PC-3 (cell line): ENCODE measurements at regions not wholly inside any gene's neighbourhood (a gene's known extent, or its start where the extent isn't known, plus 50 kb on each side); places are given as distances from the start of the nearest gene placed in this dataset.

Experiments
- ATAC-seq: fragments of 200-7000 bp; cut with Tn5 transposase; 2 replicates; pipeline ENCODE4 v1.9.1; 2020; ENCODE audit warnings: mild to moderate bottlenecking, moderate library complexity
- BruUV-seq: library from RNA; stranded (reverse); fragments of 400-500 nt; replicated peaks from 2 replicates; lab custom pipeline; 2021; lab: Mats Ljungman, UMichigan
- CTCF ChIA-PET: fragments of 300-600 bp; sonication (Branson Sonifier 250); formaldehyde crosslinking; loops from one replicate; lab custom pipeline; 2022; ENCODE audit warnings: antibody characterized with exemption; lab: Charles Lee
- POLR2A ChIA-PET: fragments of 300-600 bp; sonication (Branson Sonifier 250); formaldehyde crosslinking; loops from one replicate; lab custom pipeline; 2022; ENCODE audit warnings: antibody characterized with exemption; ENCODE audit not compliant: unreplicated experiment; lab: Charles Lee
- DNase-seq: peaks from one replicate; pipeline ENCODE4 v3.0.0-alpha.2; 2015
- H2AFZ ChIP-seq: fragments of 300-600 bp; sonication (generic); 2 replicates; pipeline ENCODE4 v1.6.0; 2016; ENCODE audit warnings: antibody characterized with exemption, low read length
- H3F3A ChIP-seq: fragments of 300-600 bp; sonication (generic); one replicate; pipeline ENCODE4 v1.6.0; 2017; ENCODE audit warnings: antibody characterized with exemption, low read length, control low read depth, mild to moderate bottlenecking; ENCODE audit not compliant: unreplicated experiment
- H3K27ac ChIP-seq: fragments of 300-600 bp; sonication (generic); 2 replicates; pipeline ENCODE4 v1.5.1; 2016; ENCODE audit warnings: mild to moderate bottlenecking, low read length
- H3K27me3 ChIP-seq: fragments of 300-600 bp; sonication (generic); 2 replicates; pipeline ENCODE4 v1.6.1; 2016; ENCODE audit warnings: low read length, mixed read lengths
- H3K36me3 ChIP-seq: fragments of 300-600 bp; sonication (generic); 2 replicates; pipeline ENCODE4 v1.6.1; 2016; ENCODE audit warnings: low read depth, mixed run types, low read length, mixed read lengths
- H3K4me1 ChIP-seq: fragments of 300-600 bp; sonication (generic); 2 replicates; pipeline ENCODE4 v1.5.1; 2016; ENCODE audit warnings: low read length; ENCODE audit not compliant: insufficient read depth
- H3K4me2 ChIP-seq: fragments of 300-600 bp; sonication (generic); 2 replicates; pipeline ENCODE4 v1.6.0; 2016; ENCODE audit warnings: low read length
- H3K4me3 ChIP-seq: fragments of 300-600 bp; sonication (generic); 2 replicates; pipeline ENCODE4 v1.5.1; 2016; ENCODE audit warnings: mild to moderate bottlenecking, low read length, mixed read lengths
- H3K79me2 ChIP-seq: fragments of 300-600 bp; sonication (generic); 2 replicates; pipeline ENCODE4 v1.6.1; 2017; ENCODE audit warnings: low read length, mixed read lengths
- H3K9ac ChIP-seq: fragments of 300-600 bp; sonication (generic); 2 replicates; pipeline ENCODE4 v1.6.0; 2016; ENCODE audit warnings: mild to moderate bottlenecking, low read length
- H3K9me2 ChIP-seq: fragments of 300-600 bp; sonication (generic); replicated peaks from 2 replicates; pipeline ENCODE4 v1.6.1; 2016; ENCODE audit warnings: mixed run types, low read length, mixed read lengths
- H3K9me3 ChIP-seq: fragments of 300-600 bp; sonication (generic); 2 replicates; pipeline ENCODE4 v1.6.1; 2016; ENCODE audit warnings: low read length, mixed read lengths
- H4K20me1 ChIP-seq: fragments of 300-600 bp; sonication (generic); 2 replicates; pipeline ENCODE4 v1.6.1; 2016; ENCODE audit warnings: low read length, mixed read lengths
- EZH2 ChIP-seq: fragments of 300-600 bp; sonication (generic); IDR thresholded peaks from one replicate; pipeline ENCODE4 v1.6.1; 2017; ENCODE audit warnings: antibody characterized with exemption, mild to moderate bottlenecking, low read length; ENCODE audit not compliant: unreplicated experiment
- EZH2phosphoT487 ChIP-seq: fragments of 300-600 bp; sonication (generic); IDR thresholded peaks from 2 replicates; pipeline ENCODE4 v1.6.1; 2018; ENCODE audit warnings: mild to moderate bottlenecking, antibody characterized with exemption, low read length, borderline replicate concordance
- intact Hi-C: fragments of 100-400 bp; cut with micrococcal nuclease; formaldehyde crosslinking; loops from 2 replicates; pipeline ENCODE4 v1.9.0; 2023
- TF ChIP-seq, protein P1 (sequence below): fragments of 300-600 bp; sonication (generic); conservative IDR thresholded peaks from 2 replicates; pipeline ENCODE4 v1.5.1; 2017; ENCODE audit warnings: antibody characterized with exemption, low read depth, mild to moderate bottlenecking, low read length

DNA sequence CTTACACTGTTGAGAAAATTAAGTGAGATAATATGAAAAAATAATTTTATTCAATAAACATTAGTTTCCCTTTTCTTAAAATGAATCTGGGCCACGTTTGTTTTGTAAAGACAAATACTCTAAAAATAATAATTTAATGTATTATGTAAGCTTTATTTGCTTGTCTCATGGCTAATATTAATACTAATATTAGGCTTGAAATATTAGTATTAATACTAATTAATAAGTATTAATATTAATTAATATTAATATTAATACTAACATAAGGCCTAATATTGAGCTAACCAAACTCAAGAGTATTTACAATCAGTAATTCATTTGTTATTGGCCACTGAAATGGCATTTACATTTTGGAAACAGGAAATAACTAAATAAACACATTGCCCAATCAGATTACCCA is 280.1 kb upstream of the ESRRG start:
- BruUV-seq, result no TSS peak
- DNase-seq (no peak), ATAC-seq (no peak)
- Histone ChIP-seq H3K27me3 (no peaks in the 10 kb centered on the region), H3K9ac (no peak overlapping the region), H3K4me3 (no peak overlapping the region), H3K79me2 (no peaks in the 10 kb centered on the region), H3K36me3 (no peaks in the 10 kb centered on the region), H2AFZ (no peak overlapping the region), H4K20me1 (no peaks in the 10 kb centered on the region), H3K4me2 (no peak overlapping the region), H3K9me2 (no peaks in the 10 kb centered on the region), H3K27ac (no peak overlapping the region), H3K9me3 (no peaks in the 10 kb centered on the region), H3F3A (no peaks in the 10 kb centered on the region), H3K4me1 (peaks cover 16% of the 10 kb centered on the region)
- ChIA-PET CTCF (no interaction called here), POLR2A (no interaction called here)
- intact Hi-C loops, result loop anchor here (10.0 kb wide), 1 partner anchor 539 kb away; no protein-coding TSS in a partner anchor
- TF ChIP-seq, protein P1, sequence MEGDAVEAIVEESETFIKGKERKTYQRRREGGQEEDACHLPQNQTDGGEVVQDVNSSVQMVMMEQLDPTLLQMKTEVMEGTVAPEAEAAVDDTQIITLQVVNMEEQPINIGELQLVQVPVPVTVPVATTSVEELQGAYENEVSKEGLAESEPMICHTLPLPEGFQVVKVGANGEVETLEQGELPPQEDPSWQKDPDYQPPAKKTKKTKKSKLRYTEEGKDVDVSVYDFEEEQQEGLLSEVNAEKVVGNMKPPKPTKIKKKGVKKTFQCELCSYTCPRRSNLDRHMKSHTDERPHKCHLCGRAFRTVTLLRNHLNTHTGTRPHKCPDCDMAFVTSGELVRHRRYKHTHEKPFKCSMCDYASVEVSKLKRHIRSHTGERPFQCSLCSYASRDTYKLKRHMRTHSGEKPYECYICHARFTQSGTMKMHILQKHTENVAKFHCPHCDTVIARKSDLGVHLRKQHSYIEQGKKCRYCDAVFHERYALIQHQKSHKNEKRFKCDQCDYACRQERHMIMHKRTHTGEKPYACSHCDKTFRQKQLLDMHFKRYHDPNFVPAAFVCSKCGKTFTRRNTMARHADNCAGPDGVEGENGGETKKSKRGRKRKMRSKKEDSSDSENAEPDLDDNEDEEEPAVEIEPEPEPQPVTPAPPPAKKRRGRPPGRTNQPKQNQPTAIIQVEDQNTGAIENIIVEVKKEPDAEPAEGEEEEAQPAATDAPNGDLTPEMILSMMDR, result no peak
- TF ChIP-seq EZH2 (no peak), EZH2phosphoT487 (no peak)

DNA sequence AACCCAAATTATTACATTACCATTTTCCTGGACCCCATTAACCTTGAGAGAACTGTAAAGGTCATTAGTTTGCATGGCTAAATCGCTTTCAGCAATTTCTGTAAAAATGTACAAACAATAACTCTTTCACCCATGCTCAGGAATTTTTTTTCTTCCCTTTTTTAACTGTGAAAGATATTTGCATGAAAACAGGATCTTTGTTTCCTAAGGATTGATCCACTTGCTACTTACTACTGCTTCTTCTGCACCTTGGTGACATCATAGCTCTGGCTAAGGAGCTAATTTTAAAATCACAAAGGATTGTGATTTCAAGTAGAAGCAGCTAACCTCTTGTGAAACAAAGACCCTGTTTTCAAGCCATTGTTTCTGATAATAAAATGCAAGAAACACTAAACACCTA is 274.6 kb upstream of the ESRRG start:
- no peak overlapping the region for H3K4me3 ChIP-seq
- POLR2A ChIA-PET, result no interaction called here
- H3K36me3 ChIP-seq, result no peaks in the 10 kb centered on the region
- H3K27me3 ChIP-seq, result no peaks in the 10 kb centered on the region
- DNase-seq (no peak), ATAC-seq (no peak)
- intact Hi-C loops, result no loop called here
- no peak overlapping the region for H2AFZ ChIP-seq
- no peaks in the 10 kb centered on the region for H3K4me1 ChIP-seq
- H3K4me2 ChIP-seq, result no peak overlapping the region
- no peaks in the 10 kb centered on the region for H3F3A ChIP-seq
- no peaks in the 10 kb centered on the region for H3K9me3 ChIP-seq
- BruUV-seq, result no TSS peak
- H3K9me2 ChIP-seq, result no peaks in the 10 kb centered on the region
- H3K27ac ChIP-seq, result no peak overlapping the region
- TF ChIP-seq EZH2 (no peak), EZH2phosphoT487 (no peak)
- TF ChIP-seq, protein P1, result no peak
- CTCF ChIA-PET, result no interaction called here
- H3K79me2 ChIP-seq, result no peaks in the 10 kb centered on the region
- H4K20me1 ChIP-seq, result no peaks in the 10 kb centered on the region
- H3K9ac ChIP-seq, result no peak overlapping the region

DNA sequence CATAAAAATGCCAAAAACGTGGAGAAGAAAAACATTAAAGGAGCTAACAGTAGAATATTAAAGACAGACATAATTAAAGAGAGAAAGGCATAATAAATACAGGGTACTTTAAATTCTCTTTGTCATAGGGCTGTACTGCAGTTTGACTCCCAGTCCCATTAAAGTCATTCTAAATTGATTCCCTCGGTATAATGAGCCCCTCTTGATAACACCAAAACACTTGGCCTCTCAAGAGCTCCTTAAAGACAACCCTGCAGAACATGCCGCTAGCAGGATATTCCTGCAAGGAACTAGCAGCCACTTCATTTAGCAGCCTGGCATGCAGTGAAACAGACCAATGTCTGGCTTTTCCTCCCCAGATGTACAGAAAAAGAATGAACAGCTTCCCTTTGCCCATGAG is 273.8 kb upstream of the ESRRG start:
- H3K4me3 ChIP-seq, result no peak overlapping the region
- ATAC-seq (no peak), DNase-seq (no peak)
- H3K9me3 ChIP-seq, result no peaks in the 10 kb centered on the region
- TF ChIP-seq EZH2, result no peak
- TF ChIP-seq, protein P1, result no peak
- no peak for TF ChIP-seq EZH2phosphoT487
- CTCF ChIA-PET, result no interaction called here
- H3F3A ChIP-seq, result no peaks in the 10 kb centered on the region
- no peaks in the 10 kb centered on the region for H3K9me2 ChIP-seq
- H3K36me3 ChIP-seq, result no peaks in the 10 kb centered on the region
- intact Hi-C loops, result no loop called here
- no peaks in the 10 kb centered on the region for H3K4me1 ChIP-seq
- H2AFZ ChIP-seq, result no peak overlapping the region
- no peak overlapping the region for H3K9ac ChIP-seq
- no TSS peak for BruUV-seq
- no peaks in the 10 kb centered on the region for H4K20me1 ChIP-seq
- POLR2A ChIA-PET, result no interaction called here
- no peaks in the 10 kb centered on the region for H3K79me2 ChIP-seq
- no peak overlapping the region for H3K4me2 ChIP-seq
- no peaks in the 10 kb centered on the region for H3K27me3 ChIP-seq
- no peak overlapping the region for H3K27ac ChIP-seq
